NCI-H774 (cell line): ENCODE measurements at regions not wholly inside any gene's neighbourhood (a gene's known extent, or its start where the extent isn't known, plus 50 kb on each side); places are given as distances from the start of the nearest gene placed in this dataset.

Experiments
- DNase-seq: peaks from one replicate; lab custom pipeline; 2025; lab: John Stamatoyannopoulos, UW

GRCh38 chr4:175947117-175947722, 118.4 kb upstream of the WDR17 start:
- DNase-seq, result peak; percentile 1

- no peak for DNase-seq
Measured at GRCh38 chr4:175951794-175952193, 113.8 kb upstream of the WDR17 start.

GRCh38 chr4:175953116-175953515, 112.5 kb upstream of the WDR17 start:
- DNase-seq, result no peak

- no peak for DNase-seq
Measured at GRCh38 chr4:175953960-175954521, 111.6 kb upstream of the WDR17 start.

GRCh38 chr4:175954685-175955084, 111.0 kb upstream of the WDR17 start:
- DNase-seq, result no peak

GRCh38 chr4:175961604-175962003, 104.0 kb upstream of the WDR17 start:
- no peak for DNase-seq

GRCh38 chr4:175970072-175970471, 95.6 kb upstream of the WDR17 start:
- no peak for DNase-seq

GRCh38 chr4:175970724-175971123, 94.9 kb upstream of the WDR17 start:
- no peak for DNase-seq

GRCh38 chr4:175971388-175972179, 94.1 kb upstream of the WDR17 start:
- DNase-seq, result no peak

- DNase-seq, result no peak
Measured at GRCh38 chr4:175973027-175973923, 92.4 kb upstream of the WDR17 start.

- no peak for DNase-seq
Measured at GRCh38 chr4:175983636-175984035, 82.0 kb upstream of the WDR17 start.

- no peak for DNase-seq
Measured at GRCh38 chr4:175986668-175987067, 79.0 kb upstream of the WDR17 start.

GRCh38 chr4:175988511-175988910, 77.1 kb upstream of the WDR17 start:
- no peak for DNase-seq

GRCh38 chr4:175996206-175996605, 69.4 kb upstream of the WDR17 start:
- DNase-seq, result no peak

- DNase-seq, result no peak
Measured at GRCh38 chr4:175997291-175997690, 68.3 kb upstream of the WDR17 start.

- no peak for DNase-seq
Measured at GRCh38 chr4:175998782-175999181, 66.9 kb upstream of the WDR17 start.

- DNase-seq, result no peak
Measured at GRCh38 chr4:175999944-176000343, 65.7 kb upstream of the WDR17 start.

GRCh38 chr4:176001151-176002006, 64.3 kb upstream of the WDR17 start:
- no peak for DNase-seq

- peak; percentile 49 for DNase-seq
Measured at GRCh38 chr4:176002007-176002613, 63.5 kb upstream of the WDR17 start.

- DNase-seq, result no peak
Measured at GRCh38 chr4:176005766-176006165, 59.9 kb upstream of the WDR17 start.

GRCh38 chr4:176009254-176009653, 56.4 kb upstream of the WDR17 start:
- no peak for DNase-seq
